K562 (cell line): ENCODE measurements at regions not wholly inside any gene's neighbourhood (a gene's known extent, or its start where the extent isn't known, plus 50 kb on each side); places are given as distances from the start of the nearest gene placed in this dataset.

Experiments used
- CTCF ChIP-seq, 3 experiments: IDR thresholded peaks in 2 of 3; conservative IDR thresholded peaks in 1 of 3; 2 replicates each; pipeline ENCODE4 v1.5.1; 2011 to 2012; ENCODE audit warnings: low read length in 3 of 3, mild to moderate bottlenecking in 3 of 3, control low read depth in 2 of 3, improper control_type of control experiment in 1 of 3, inconsistent platforms in 1 of 3, low read depth in 1 of 3, mixed read lengths in 1 of 3, moderate library complexity in 1 of 3; ENCODE audit not compliant: insufficient read depth in 2 of 3
- JUN ChIP-seq, 2 experiments: sonication (generic) in 1 of 2; formaldehyde crosslinking in 1 of 2; IDR thresholded peaks; 2 replicates each; pipeline versions ENCODE4 v1.6.1 to v1.8.0; 2012 to 2022; ENCODE audit warnings: borderline replicate concordance in 2 of 2, mild to moderate bottlenecking in 2 of 2, improper control_type of control experiment in 1 of 2, low read depth in 1 of 2, low read length in 1 of 2, missing genetic modification reagents in 1 of 2
- KDM1A ChIP-seq, 2 experiments: fragments of 450-650 bp; IDR thresholded peaks; 2 replicates each; pipeline ENCODE4 v1.6.1; 2016; ENCODE audit warnings: mild to moderate bottlenecking in 2 of 2
- POLR2AphosphoS5 ChIP-seq: IDR thresholded peaks from 2 replicates; pipeline ENCODE4 v1.6.1; 2011; ENCODE audit warnings: mild to moderate bottlenecking, low read depth, low read length, moderate library complexity; ENCODE audit not compliant: control insufficient read depth, insufficient read depth
- PRMT5 ChIP-seq: sonication (generic); formaldehyde crosslinking; IDR thresholded peaks from 2 replicates; pipeline ENCODE4 v1.5.0; 2020; ENCODE audit warnings: missing genetic modification reagents
- PURB ChIP-seq: sonication (generic); formaldehyde crosslinking; IDR thresholded peaks from 2 replicates; pipeline ENCODE4 v1.9.0; 2021; ENCODE audit warnings: low read depth, mild to moderate bottlenecking, missing genetic modification reagents
- TARDBP ChIP-seq: fragments of 450-650 bp; IDR thresholded peaks from 2 replicates; pipeline ENCODE4 v1.6.1; 2016
- USF1 ChIP-seq: sonication (generic); formaldehyde crosslinking; IDR thresholded peaks from 2 replicates; pipeline ENCODE4 v1.9.0; 2022; ENCODE audit warnings: mild to moderate bottlenecking, missing genetic modification reagents
- ZFP36 ChIP-seq: fragments of 150-350 bp; IDR thresholded peaks from 2 replicates; pipeline ENCODE4 v1.6.1; 2018; ENCODE audit warnings: low read length, low read depth; ENCODE audit not compliant: partially characterized antibody

- TF ChIP-seq JUN (IDR thresholded peaks at IDR 0.05; ENCODE audit: borderline replicate concordance, low read depth, low read length) (no peak), JUN (CRISPR knock-in tag; IDR thresholded peaks at IDR 0.05; ENCODE audit: borderline replicate concordance) (no peak), PRMT5 (CRISPR knock-in tag) (no peak), USF1 (CRISPR knock-in tag) (no peak), CTCF (IDR thresholded peaks at IDR 0.05 in 2 of 3, conservative IDR thresholded peaks at IDR 0.05 in 1 of 3; ENCODE audit: insufficient read depth in 2 of 3, low read depth in 1 of 3, low read length in 3 of 3) (no peak), ZFP36 (no peak), KDM1A (IDR thresholded peaks at IDR 0.05) (no peak), TARDBP (no peak), PURB (CRISPR knock-in tag) (no peak), POLR2AphosphoS5 (no peak)
Measured at GRCh38 chr5:60509519-60509918, 190.4 kb downstream of the DEPDC1B start.
